HL-60 (cell line): ENCODE measurements at regions not wholly inside any gene's neighbourhood (a gene's known extent, or its start where the extent isn't known, plus 50 kb on each side); places are given as distances from the start of the nearest gene placed in this dataset.

Experiments used
- DNase-seq, 2 experiments: peaks; one replicate each; pipeline ENCODE4 v3.0.0-alpha.2; 2010 to 2020; ENCODE audit warnings: low read depth in 1 of 2, low spot score in 1 of 2
- H3K27ac ChIP-seq: fragments of 250-450 bp; sonication (Bioruptor Pico); replicated peaks from 2 replicates; pipeline ENCODE4 v1.5.1; 2020; ENCODE audit warnings: mild to moderate bottlenecking, moderate library complexity
- H3K27me3 ChIP-seq: fragments of 250-450 bp; sonication (Bioruptor Pico); 2 replicates; pipeline ENCODE4 v1.5.1; 2021; ENCODE audit warnings: mild to moderate bottlenecking, moderate library complexity; ENCODE audit not compliant: insufficient read depth, poor library complexity, severe bottlenecking
- H3K4me3 ChIP-seq: replicated peaks from 2 replicates; pipeline ENCODE4 v1.5.1; 2011; ENCODE audit warnings: mild to moderate bottlenecking, control low read depth, low read length; ENCODE audit not compliant: insufficient read depth
- CTCF ChIP-seq: IDR thresholded peaks from one replicate; pipeline ENCODE4 v1.5.1; 2011; ENCODE audit warnings: low read length, control low read depth, inconsistent platforms; ENCODE audit not compliant: insufficient read depth
- GABPA ChIP-seq: IDR thresholded peaks from 2 replicates; pipeline ENCODE4 v1.6.1; 2012; ENCODE audit warnings: low read depth
- POLR2AphosphoS5 ChIP-seq: IDR thresholded peaks from 2 replicates; pipeline ENCODE4 v1.6.1; 2012; ENCODE audit warnings: low read depth
- REST ChIP-seq: IDR thresholded peaks from 2 replicates; pipeline ENCODE4 v1.6.1; 2012; ENCODE audit warnings: low read depth; ENCODE audit not compliant: insufficient replicate concordance
- SPI1 ChIP-seq: IDR thresholded peaks from 2 replicates; pipeline ENCODE4 v1.6.1; 2012; ENCODE audit warnings: low read depth, mild to moderate bottlenecking, borderline replicate concordance

GRCh38 chr6:117074672-117075071, 190.7 kb upstream of the VGLL2 start:
- Histone ChIP-seq H3K27ac (no peak overlapping the region), H3K4me3 (no peak overlapping the region)

DNA sequence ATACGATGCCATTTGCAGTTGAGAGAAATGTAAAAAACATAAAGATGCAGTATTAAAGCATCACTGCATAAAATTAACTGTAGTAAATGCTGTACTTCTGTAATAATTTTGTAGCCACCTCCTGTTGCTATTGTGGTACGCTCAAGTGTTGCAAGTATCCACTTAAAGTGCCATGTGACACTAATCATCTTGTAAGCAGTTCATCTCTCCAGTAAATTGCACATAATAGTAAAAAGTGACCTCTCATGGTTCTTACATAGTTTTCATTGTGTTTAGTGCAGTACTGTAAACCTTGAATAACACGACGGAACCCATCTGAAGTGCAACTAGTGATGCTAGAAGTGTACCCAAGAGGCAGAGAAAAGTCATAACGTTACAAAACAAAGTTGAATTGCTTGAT, 190.1 kb upstream of the VGLL2 start:
- TF ChIP-seq SPI1: no peak
- no peak for TF ChIP-seq REST
- no peak for TF ChIP-seq GABPA
- no peak for TF ChIP-seq POLR2AphosphoS5
- TF ChIP-seq CTCF: no peak
- no peak overlapping the region for H3K27ac ChIP-seq

More at GRCh38 chr6:117074672-117075071, 190.7 kb upstream of the VGLL2 start:
- H3K27me3 ChIP-seq: peaks cover 8% of the 10 kb centered on the region
- TF ChIP-seq GABPA: no peak
- TF ChIP-seq REST: no peak
- TF ChIP-seq SPI1: no peak
- DNase-seq: no peak

GRCh38 chr6:117076076-117076475, 189.3 kb upstream of the VGLL2 start:
- H3K4me3 ChIP-seq: no peak overlapping the region

More for the DNA sequence above, 190.1 kb upstream of the VGLL2 start:
- no peak for DNase-seq
- peaks cover 8% of the 10 kb centered on the region for H3K27me3 ChIP-seq
- H3K4me3 ChIP-seq: no peak overlapping the region

More at GRCh38 chr6:117076076-117076475, 189.3 kb upstream of the VGLL2 start:
- no peak for DNase-seq
- no peak overlapping the region for H3K27ac ChIP-seq
- peaks cover 8% of the 10 kb centered on the region for H3K27me3 ChIP-seq
- TF ChIP-seq POLR2AphosphoS5: no peak
- TF ChIP-seq SPI1: no peak
- TF ChIP-seq CTCF: no peak
- no peak for TF ChIP-seq GABPA
- no peak for TF ChIP-seq REST
